Brain microvascular endothelial cell (primary cell): ENCODE measurements at regions not wholly inside any gene's neighbourhood (a gene's known extent, or its start where the extent isn't known, plus 50 kb on each side); places are given as distances from the start of the nearest gene placed in this dataset.

Experiments
- DNase-seq: peaks from one replicate; pipeline ENCODE4 v3.0.0-alpha.2; 2020
- H3K27ac ChIP-seq: fragments of 250-450 bp; sonication (Bioruptor Pico); 2 replicates; pipeline ENCODE4 v1.5.1; 2020; ENCODE audit warnings: mild to moderate bottlenecking, moderate library complexity
- H3K27me3 ChIP-seq: fragments of 250-450 bp; sonication (Bioruptor Pico); replicated peaks from 2 replicates; pipeline ENCODE4 v1.5.1; 2020; ENCODE audit warnings: mild to moderate bottlenecking
- H3K36me3 ChIP-seq: fragments of 250-450 bp; sonication (Bioruptor Pico); replicated peaks from 2 replicates; pipeline ENCODE4 v1.5.1; 2020; ENCODE audit warnings: mild to moderate bottlenecking
- H3K4me3 ChIP-seq: 2 replicates; pipeline ENCODE4 v1.5.1; 2011; ENCODE audit warnings: low read depth, mild to moderate bottlenecking, control low read depth, low read length, moderate library complexity
- in situ Hi-C: cut with HindIII; loops from 2 replicates; pipeline ENCODE4 v1.10.0; 2017; ENCODE audit warnings: low sequenced_read_pairs, low pct_ligation_motif_present
- TF ChIP-seq, protein P1 (sequence below): IDR thresholded peaks from 2 replicates; pipeline ENCODE4 v1.5.1; 2011; ENCODE audit warnings: low read depth, mild to moderate bottlenecking, moderate library complexity, low read length, control low read depth, inconsistent platforms; ENCODE audit errors: missing control alignments

- H3K36me3 ChIP-seq: no peaks in the 10 kb centered on the region
- DNase-seq: no peak
- TF ChIP-seq, protein P1, sequence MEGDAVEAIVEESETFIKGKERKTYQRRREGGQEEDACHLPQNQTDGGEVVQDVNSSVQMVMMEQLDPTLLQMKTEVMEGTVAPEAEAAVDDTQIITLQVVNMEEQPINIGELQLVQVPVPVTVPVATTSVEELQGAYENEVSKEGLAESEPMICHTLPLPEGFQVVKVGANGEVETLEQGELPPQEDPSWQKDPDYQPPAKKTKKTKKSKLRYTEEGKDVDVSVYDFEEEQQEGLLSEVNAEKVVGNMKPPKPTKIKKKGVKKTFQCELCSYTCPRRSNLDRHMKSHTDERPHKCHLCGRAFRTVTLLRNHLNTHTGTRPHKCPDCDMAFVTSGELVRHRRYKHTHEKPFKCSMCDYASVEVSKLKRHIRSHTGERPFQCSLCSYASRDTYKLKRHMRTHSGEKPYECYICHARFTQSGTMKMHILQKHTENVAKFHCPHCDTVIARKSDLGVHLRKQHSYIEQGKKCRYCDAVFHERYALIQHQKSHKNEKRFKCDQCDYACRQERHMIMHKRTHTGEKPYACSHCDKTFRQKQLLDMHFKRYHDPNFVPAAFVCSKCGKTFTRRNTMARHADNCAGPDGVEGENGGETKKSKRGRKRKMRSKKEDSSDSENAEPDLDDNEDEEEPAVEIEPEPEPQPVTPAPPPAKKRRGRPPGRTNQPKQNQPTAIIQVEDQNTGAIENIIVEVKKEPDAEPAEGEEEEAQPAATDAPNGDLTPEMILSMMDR: no peak
- in situ Hi-C loops: no loop called here
- no peak overlapping the region for H3K4me3 ChIP-seq
- H3K27me3 ChIP-seq: no peaks in the 10 kb centered on the region
- H3K27ac ChIP-seq: no peak overlapping the region
These were observed 959.9 kb upstream of the CDH10 start for GRCh38 chr5:25604681-25605080.

- in situ Hi-C loops: no loop called here
- Histone ChIP-seq H3K4me3 (no peak overlapping the region), H3K36me3 (no peaks in the 10 kb centered on the region), H3K27me3 (no peaks in the 10 kb centered on the region), H3K27ac (no peak overlapping the region)
- DNase-seq: no peak
- TF ChIP-seq, protein P1: no peak
These were observed 934.3 kb upstream of the CDH10 start for GRCh38 chr5:25579111-25579510.

GRCh38 chr5:25573691-25574090 lies 928.9 kb upstream of the CDH10 start:
- TF ChIP-seq, protein P1: no peak
- no peaks in the 10 kb centered on the region for H3K27me3 ChIP-seq
- no peak for DNase-seq
- no peak overlapping the region for H3K4me3 ChIP-seq
- H3K36me3 ChIP-seq: no peaks in the 10 kb centered on the region
- no peak overlapping the region for H3K27ac ChIP-seq
- in situ Hi-C loops: no loop called here

GRCh38 chr5:25570067-25570583 lies 925.3 kb upstream of the CDH10 start:
- H3K27ac ChIP-seq: no peak overlapping the region
- H3K4me3 ChIP-seq: no peak overlapping the region
- no peaks in the 10 kb centered on the region for H3K36me3 ChIP-seq
- TF ChIP-seq, protein P1: no peak
- in situ Hi-C loops: no loop called here
- DNase-seq: no peak
- no peaks in the 10 kb centered on the region for H3K27me3 ChIP-seq

DNA sequence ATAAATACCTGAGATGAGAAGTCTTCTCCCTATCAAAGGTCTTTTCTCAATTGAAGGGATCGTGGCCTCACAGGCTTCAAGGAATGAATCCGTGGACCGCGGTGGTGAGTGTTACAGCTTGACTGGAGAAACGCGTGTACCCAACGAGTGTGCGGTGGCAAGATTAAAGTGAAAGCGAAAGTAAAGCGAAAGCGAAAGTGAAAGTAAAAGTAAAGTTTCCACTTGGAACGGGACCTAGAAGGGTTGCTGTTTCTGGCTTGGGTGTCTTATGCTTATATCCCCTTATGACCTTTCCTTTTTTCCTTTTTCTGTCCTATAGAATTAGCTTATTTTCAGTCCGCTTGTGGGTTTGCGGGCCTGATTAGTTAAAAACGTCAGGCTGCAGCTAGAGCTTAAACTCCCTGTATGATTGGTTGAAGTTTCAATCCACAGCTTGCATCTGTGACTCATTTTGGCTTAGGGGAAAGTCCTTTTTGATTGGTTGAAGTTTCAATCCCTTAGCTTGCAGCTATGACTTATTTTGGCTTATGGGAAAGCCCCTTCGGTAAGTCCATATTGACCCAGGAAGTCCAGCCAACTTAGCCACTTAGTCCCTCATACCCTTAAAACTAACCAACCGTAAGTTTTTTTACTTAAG lies 924.3 kb upstream of the CDH10 start:
- in situ Hi-C loops: no loop called here
- Histone ChIP-seq H3K27me3 (no peaks in the 10 kb centered on the region), H3K4me3 (no peak overlapping the region), H3K36me3 (no peaks in the 10 kb centered on the region), H3K27ac (no peak overlapping the region)
- TF ChIP-seq, protein P1: no peak
- no peak for DNase-seq

GRCh38 chr5:25568294-25568693 lies 923.5 kb upstream of the CDH10 start:
- no peaks in the 10 kb centered on the region for H3K36me3 ChIP-seq
- TF ChIP-seq, protein P1: no peak
- no peak overlapping the region for H3K27ac ChIP-seq
- in situ Hi-C loops: no loop called here
- H3K27me3 ChIP-seq: no peaks in the 10 kb centered on the region
- no peak for DNase-seq
- no peak overlapping the region for H3K4me3 ChIP-seq
